GM12865 (cell line): ENCODE measurements at regions not wholly inside any gene's neighbourhood (a gene's known extent, or its start where the extent isn't known, plus 50 kb on each side); places are given as distances from the start of the nearest gene placed in this dataset.
"Not testable (repeated sequence)": the region's sequence is repeated elsewhere in the genome, so short reads cannot be mapped to it uniquely, and the experiment has no call there.

ENCODE experiments used
- DNase-seq: peaks from one replicate; pipeline ENCODE4 v3.0.0; 2010; ENCODE audit warnings: low read depth
- H3K4me3 ChIP-seq: 2 replicates; pipeline ENCODE4 v1.5.1; 2011; ENCODE audit warnings: mild to moderate bottlenecking, low read depth, low read length, control low read depth
- TF ChIP-seq, protein P1 (sequence below): IDR thresholded peaks from 2 replicates; pipeline ENCODE4 v1.5.1; 2011; ENCODE audit warnings: low read length, control low read depth, low read depth, inconsistent platforms; ENCODE audit not compliant: insufficient read depth; ENCODE audit errors: missing control alignments

- TF ChIP-seq, protein P1, sequence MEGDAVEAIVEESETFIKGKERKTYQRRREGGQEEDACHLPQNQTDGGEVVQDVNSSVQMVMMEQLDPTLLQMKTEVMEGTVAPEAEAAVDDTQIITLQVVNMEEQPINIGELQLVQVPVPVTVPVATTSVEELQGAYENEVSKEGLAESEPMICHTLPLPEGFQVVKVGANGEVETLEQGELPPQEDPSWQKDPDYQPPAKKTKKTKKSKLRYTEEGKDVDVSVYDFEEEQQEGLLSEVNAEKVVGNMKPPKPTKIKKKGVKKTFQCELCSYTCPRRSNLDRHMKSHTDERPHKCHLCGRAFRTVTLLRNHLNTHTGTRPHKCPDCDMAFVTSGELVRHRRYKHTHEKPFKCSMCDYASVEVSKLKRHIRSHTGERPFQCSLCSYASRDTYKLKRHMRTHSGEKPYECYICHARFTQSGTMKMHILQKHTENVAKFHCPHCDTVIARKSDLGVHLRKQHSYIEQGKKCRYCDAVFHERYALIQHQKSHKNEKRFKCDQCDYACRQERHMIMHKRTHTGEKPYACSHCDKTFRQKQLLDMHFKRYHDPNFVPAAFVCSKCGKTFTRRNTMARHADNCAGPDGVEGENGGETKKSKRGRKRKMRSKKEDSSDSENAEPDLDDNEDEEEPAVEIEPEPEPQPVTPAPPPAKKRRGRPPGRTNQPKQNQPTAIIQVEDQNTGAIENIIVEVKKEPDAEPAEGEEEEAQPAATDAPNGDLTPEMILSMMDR: no peak
- DNase-seq: no peak
- no peak overlapping the region for H3K4me3 ChIP-seq
Measured at GRCh38 chr6:169974663-169975062, 223.2 kb downstream of the ERMARD start.

- DNase-seq, H3K4me3 ChIP-seq: not testable (repeated sequence)
Measured at GRCh38 chr6:169973588-169974467, 222.4 kb downstream of the ERMARD start.

GRCh38 chr6:169972736-169973135, 221.3 kb downstream of the ERMARD start:
- no peak overlapping the region for H3K4me3 ChIP-seq
- TF ChIP-seq, protein P1: no peak
- DNase-seq: no peak

GRCh38 chr6:169972101-169972651, 220.8 kb downstream of the ERMARD start:
- DNase-seq: no peak
- no peak overlapping the region for H3K4me3 ChIP-seq
- TF ChIP-seq, protein P1: no peak

GRCh38 chr6:169971081-169971861, 219.8 kb downstream of the ERMARD start:
- H3K4me3 ChIP-seq: no peak overlapping the region
- DNase-seq: no peak
- TF ChIP-seq, protein P1: no peak

DNA sequence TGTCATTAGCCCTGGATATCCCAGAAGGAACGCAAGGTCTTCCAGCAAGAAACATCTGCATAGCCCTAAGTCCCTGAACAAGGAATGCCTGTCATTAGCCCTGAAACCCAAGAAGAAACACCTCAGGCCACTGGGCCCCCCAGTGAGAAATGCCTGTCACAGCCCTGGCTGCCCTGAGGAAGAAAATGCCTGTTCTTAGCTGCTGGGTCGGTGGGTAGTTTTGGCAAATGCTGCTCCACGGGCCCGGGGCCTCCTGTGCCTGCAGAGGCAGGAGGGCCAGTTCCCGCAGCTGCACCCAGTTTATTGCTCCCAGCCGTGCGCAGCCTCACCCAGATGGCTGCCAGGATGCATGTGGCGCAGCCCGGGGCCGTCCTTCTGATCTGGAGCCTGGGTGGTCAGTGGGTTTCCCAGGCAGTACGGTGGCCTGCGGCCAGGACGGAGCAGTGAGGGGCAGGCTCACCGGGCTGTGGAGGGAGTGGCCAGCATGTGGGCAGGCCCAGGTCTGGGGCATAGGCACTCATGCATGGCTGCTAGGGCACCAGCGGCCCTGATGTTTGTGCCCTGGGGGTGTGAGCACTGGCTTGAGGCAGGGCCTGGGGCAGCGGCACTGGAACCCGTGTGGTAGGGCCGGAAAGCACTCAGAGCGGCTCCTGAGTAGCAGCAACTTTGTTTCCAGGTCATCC, 219.0 kb downstream of the ERMARD start:
- DNase-seq: no peak
- TF ChIP-seq, protein P1: no peak
- no peak overlapping the region for H3K4me3 ChIP-seq
